Muscle of back (tissue), 3 donors: ENCODE measurements at regions not wholly inside any gene's neighbourhood (a gene's known extent, or its start where the extent isn't known, plus 50 kb on each side); places are given as distances from the start of the nearest gene placed in this dataset.
A peak's percentile ranks its signal among the peaks of the same experiment; 100 is the strongest.
"Not testable (repeated sequence)": the region's sequence is repeated elsewhere in the genome, so short reads cannot be mapped to it uniquely, and the experiment has no call there.

ENCODE experiments used
- DNase-seq, 3 donors: peaks; one replicate each; pipeline versions ENCODE4 v3.0.0 to v3.0.0-alpha.2; 2013

DNA sequence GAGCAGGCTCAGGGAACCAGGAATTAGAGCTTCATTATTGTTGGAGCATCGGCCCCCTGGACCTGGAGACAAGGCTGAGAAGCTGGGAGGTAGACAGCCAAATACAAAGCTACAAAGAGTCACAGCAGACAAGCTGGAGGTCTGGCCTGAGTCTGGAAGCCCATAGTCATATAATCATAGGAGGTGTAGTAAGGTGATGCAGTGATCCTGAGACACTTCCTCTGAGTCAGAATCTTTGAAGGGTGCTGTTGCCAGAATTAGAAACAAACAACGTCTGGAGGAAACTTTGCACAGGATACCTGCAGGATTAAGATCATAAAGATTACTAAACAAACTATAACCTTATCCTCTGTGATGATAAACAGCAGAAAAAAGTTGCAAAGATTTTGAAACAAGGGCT, 213.8 kb downstream of the DSC3 start:
- no peak for DNase-seq

DNA sequence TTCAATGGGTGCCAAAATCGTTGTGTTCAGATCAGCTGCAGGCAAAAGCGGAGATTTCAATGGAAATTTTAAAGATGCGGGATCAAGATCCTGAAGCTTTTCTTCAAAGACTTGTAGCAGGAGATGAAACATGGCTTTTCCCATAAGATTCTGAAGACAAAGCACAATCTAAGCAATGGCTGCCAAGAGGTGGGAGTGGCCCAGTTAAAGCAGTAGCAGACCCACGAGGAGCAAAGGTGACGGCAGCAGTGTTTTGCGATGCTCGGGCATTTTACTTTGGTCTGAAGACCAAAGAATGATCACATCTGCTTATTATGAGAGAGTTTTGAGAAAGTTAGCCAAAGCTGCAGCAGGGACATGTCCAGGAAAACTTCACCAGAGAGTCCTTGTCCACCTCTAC, 222.9 kb downstream of the DSC3 start:
- no peak for DNase-seq

DNA sequence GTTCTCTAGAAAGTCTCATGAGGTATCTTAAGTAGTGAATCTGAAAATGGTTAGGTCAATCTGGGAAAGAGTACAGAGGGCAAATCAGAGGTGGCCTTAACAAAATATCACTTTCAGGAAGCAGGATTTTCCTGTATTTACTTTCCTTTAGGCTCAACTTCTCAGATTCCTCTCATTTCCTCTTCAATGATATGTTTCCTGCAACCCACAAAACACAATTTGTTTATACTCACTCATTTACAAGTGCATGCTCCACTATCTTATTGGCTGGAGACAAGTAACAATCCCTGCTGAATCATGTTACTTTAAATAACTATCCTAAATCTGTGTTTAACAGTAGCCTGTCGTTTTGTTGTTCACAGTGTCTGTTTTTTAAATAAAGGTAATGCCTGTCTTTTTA, 228.1 kb downstream of the DSC3 start:
- DNase-seq: peak in 1 of 3 donors; percentile 5

DNA sequence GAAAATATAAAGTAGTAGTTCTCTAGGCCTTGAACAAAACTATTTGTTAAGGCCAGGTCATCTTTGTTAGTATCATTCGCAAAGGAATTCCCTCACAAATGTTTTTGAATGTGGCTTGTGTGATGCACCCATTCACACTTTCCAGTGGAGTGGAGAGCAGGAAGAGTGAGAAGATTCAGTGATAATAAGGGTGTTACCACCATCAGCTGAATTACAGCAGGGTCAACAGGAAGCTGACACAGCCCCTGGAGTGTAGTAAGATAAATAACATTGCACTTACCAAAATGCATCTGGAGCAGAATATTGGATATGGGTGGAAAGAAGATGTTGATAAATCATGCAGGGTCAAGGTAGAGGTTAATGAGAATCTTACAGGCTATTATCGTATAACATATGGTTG, 231.0 kb downstream of the DSC3 start:
- DNase-seq: peak in 1 of 3 donors; percentile 0

DNA sequence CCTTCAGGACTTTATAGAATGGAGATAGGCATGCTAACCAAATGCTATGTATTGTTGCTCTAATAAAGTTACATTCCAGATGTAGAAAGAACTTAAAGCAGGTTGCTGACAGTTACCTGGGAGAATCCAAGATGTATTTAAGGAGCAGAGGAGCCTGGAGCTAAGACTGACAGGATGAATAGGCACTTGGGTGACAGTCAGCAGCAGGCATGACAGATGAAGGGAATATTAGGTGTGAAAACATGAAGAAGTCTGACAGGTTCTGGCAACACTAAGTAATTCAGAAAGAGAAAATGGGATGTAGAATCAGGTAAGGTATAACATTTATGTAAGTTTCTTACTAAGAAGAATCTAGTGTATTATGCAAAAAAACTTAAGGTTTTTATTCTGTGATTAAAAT, 232.0 kb downstream of the DSC3 start:
- DNase-seq: no peak

DNA sequence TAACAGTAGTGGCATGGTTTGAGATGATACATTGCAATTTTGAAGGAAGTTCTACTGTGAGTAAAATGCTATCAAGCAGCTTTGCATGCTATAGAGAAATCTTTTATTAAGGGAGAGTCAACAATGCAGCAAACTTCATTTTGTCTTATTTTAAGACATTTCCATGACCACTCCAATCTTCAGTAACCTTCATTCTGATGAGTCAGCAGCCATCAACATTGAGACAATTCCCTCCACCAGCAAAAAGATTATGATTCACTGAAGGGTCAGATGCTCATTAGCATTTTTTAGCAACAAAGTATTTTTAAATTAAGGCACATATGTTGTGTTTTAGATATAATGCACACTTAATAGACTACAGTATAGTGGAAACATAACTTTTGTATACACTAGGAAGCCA, 235.7 kb downstream of the DSC3 start:
- no peak for DNase-seq

DNA sequence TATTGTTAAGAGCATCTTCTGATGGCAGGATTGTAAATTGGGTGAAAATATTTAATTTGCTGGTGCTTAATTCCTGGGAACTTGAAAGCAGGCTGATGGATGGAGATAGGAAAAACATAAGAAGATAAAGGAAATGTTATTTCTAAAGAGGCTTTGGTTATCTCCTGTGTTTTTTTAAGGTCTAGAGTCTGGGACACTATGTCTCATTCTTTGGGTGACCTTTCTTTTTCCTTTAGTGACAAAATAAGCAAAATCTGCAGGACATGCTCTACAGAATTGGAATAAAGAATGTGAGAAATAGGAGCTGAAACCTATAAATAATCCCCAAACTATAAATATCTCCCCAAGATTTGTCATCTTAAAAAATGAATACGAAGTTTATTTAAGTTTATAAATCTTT, 241.7 kb downstream of the DSC3 start:
- DNase-seq: no peak

DNA sequence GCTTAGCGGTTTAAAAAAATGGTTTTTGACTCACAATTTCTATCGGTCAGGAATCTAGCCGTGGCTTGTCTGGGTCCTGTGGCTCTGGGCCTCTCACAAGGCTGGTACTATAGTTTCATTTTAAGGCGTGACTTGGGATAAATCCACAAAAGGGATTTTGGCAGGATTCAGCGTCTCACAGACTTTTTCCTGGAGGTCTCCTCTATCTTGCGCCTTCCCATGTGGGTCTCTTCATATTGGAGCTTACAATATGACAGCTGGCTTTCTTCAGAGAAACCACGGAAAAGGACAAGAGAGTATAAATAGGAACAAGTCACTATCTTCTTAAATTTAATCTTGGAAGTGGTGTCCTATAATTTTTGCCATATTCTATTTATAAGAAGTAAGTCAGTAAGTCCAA, 250.5 kb downstream of the DSC3 start:
- DNase-seq: no peak

DNA sequence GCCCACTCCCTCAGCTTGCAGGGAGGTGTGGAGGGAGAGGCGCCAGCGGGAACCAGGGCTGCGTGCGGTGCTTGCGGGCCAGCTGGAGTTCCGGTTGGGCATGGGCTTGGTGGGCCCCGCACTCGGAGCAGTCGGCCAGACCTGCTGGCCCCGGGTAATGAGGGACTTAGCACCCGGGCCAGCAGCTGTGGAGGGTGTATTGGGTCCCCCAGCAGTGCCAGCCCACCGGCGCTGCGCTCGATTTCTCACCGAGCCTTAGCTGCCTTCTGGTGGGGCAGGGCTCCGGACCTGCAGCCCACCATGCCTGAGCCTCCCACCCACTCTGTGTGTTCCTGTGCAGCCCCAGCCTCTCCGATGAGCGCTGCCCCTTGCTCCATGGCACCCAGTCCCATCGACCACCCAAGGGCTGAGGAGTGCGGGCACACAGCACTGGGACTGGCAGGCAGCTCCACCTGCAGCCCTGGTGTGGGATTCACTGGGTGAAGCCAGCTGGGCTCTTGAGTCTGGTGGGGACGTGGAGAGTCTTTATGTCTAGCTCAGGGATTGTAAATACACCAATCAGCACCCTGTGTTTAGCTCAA, 254.0 kb downstream of the DSC3 start:
- not testable (repeated sequence) for DNase-seq

DNA sequence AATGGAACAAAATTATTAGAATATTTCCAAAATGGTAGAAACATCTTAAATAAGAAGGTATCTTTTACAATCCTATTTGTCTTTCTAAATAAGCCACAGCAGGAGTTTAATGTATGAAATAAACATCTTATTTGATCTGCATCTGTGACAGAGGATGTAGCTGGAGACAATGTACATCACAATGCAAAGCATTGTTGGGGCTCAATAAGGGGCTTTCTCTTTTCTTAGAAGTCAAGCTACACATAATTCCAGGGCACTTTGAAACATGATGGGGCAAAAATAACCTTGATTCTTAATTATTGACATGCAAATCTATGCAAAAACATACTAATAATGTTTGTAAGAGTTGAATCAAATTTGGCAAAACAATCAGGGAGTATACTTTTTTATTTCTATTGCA, 255.1 kb downstream of the DSC3 start:
- no peak for DNase-seq

DNA sequence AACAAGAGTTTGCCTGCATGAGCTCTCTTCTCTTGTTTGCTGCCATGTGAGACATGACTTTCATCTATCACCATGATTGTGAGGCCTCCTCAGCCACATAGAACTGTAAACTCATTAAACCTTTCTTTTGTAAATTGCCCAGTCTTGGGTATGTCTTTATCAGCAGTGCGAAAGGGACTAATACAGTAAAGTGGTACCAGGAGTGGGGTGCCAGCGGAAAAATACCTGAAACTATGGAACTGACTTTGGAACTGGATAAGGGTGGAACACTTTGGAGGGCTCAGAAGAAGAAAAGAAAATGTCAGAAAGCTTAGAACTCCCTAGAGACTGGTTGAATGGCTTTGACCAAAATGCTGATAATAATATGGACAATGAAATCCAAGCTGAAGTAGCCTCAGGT, 260.9 kb downstream of the DSC3 start:
- no peak for DNase-seq

DNA sequence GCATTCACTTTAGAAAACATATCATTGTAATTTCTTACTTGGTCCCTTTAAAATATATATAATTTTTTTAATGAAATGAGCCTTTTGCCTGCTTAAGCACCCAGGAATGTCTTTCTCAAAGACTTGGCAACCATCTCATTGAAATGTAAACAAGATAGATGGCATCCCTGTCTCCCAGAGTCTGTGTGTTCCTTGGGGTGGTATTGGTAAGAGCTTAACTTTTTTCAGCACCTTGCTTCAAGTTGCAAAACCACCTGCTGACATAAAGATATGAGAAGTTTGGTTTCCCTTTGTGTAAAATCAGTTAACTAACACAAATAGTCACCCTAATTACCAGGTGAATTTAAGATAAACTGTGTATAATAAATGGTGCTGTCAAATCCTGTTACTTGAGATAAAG, 266.9 kb downstream of the DSC3 start:
- DNase-seq: no peak

DNA sequence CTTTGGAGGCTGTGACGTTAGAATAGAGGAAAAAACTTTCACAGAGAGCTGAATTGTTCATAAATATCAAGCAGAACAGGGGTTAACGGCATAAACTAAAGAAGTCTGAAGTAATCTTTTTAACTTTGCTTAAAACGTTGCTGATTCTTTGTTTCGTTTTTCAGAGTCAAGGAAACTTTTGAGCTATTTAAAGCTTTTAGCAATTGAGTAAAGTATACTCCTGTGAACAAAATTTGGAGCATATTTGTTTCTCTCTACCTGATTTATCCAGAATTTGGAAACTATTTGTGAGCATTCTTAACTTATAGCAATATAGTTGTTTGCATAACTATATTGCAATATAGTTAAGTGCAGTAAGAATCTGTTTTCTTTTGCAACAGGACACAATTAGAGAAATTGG, 270.4 kb downstream of the DSC3 start:
- not testable (repeated sequence) for DNase-seq

DNA sequence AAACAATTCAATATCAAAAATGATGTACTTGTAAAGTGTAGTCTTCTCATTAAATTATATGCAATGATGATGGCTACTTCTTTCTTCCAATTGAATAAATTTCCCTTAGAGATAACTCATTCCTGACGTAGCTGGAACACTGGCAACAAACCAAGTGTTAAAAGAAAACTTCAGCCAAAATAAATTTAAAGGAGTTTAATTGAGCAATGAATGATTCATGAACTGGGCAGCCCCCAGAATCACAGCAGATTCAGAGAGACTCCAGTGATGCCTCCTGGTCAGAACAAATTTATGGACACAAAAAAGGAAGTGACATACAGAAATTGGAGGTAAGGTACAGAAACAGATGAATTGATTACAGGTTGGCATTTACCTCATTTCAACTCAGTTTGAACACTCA, 276.5 kb downstream of the DSC3 start:
- DNase-seq: no peak

DNA sequence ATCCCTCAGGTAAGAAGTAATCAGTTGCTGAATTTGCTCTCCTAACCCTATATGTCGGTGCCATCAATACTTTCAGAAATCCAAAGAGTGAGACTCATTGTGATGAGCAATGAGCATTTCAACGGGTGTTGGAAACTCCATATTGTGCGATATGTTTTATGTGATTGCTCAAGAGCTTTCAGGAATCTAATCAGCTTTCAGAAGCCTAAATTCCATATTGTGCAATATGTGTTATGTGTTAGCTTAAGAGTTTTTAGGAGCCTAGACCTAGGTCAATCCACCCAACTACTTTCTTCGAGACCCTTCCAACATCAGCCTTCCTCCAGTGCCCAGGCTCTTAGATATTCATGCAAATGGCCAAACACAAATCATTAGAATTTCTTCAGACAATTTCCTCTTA, 277.3 kb downstream of the DSC3 start:
- DNase-seq: no peak

DNA sequence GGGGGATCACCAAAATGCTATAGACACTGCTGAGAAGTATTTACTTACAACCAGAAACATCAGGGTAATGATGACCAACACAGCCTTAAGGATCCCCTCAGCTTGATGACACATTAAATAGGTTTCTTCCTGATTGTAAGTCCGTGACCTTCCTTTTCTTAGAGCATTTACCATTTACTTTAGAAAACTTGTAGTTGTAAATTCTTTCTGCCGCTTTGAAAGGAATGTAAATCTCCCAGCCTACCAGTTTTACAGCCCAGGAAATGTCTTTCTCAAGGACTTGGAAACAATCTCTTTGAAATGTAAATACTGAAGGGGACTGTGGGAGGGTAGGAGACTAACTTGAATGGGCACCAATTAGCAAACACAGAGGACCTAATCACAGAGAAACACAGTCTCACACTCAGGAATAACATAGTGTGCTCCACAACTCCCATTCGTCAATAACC, 278.6 kb downstream of the DSC3 start:
- DNase-seq: no peak

DNA sequence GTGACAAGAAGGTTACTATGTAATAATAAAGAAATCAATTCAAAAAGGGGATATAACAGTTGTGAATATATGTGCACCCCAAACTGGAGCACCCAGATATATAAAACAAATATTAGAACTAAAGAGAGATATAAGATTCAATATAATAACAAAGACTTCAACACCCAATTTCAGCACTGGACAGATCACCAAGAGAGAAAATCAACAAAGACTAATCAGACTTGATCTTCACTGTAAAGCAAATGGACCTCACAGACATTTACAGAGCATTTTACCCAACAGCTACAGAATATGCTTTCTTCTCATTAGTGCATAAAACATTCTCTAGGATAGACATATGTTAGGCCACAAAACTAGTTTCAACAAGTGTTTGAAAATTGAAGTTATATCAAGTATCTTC, 287.7 kb downstream of the DSC3 start:
- DNase-seq: no peak

DNA sequence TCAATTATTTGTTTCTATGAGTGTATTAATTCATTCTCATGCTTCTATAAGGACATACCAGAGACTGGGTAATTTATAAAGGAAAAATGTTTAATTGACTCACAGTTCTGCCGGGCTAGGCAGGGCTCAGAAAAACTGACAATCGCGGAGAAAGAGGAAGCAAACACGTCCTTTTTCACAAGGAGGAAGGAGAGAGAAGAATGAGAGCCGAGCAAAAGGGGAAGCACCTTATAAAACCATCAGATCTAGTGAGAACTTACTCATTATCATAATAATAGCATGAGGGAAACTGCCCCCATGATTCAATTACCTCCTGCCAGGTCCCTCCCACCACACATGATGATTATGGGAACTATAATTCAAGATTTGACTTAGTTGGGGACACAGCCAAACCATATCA, 294.0 kb downstream of the DSC3 start:
- DNase-seq: no peak

DNA sequence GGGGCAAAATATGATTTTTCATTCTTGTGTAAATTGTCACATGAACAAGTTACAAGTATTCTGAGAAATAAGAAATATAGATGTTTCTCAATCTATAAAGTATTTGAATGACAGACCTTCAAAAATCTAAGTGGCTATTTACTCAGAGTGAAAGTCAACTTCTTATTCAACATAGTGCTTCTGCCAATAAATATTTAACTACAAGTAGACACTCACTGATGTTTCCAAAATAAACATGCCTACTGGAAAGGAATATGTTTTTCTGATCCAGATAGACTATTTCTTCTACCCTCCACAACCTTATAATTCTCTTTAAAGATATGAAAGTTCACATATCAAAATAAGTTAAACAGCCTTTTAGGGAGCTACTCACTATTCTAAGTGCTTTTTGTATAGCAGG, 296.3 kb downstream of the DSC3 start:
- DNase-seq: no peak

DNA sequence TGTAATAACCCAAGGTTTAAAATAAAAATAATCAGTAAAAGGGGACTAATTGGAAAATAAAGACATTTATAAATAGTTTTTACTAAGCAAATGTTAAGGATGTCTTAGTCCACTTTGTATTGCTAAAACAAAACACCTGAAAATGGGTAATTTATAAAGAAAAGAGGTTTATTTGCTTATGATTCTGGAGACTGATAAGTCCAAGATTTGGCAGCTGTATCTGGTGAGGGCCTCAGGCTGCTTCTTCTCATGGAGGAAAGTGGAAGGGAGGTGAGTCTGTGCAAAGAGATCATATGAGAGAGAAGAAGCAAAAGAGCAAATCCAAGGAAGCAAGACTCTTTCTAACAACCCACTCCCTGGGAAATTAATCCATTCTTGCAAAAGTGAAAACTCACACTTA, 299.5 kb downstream of the DSC3 start:
- no peak for DNase-seq

DNA sequence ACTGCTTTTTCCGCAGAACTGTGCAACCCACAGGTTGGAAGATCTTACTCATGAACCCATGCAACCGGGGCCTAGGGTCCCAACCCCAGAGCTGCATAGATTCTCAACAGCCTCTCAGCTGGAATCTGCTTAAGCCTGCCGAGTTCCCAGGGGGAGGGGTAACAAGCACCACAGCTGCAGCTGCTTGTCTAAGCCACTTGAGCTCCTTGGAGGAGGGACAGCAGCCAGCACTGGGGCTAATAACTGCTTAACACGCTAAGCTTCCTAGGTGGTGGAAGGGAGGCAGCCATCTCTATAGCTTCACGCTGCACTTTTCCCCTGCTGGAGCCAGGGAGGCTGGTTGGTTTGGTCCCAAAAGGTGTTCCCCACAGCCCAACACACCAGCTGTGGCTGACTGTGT, 311.6 kb downstream of the DSC3 start:
- no peak for DNase-seq

DNA sequence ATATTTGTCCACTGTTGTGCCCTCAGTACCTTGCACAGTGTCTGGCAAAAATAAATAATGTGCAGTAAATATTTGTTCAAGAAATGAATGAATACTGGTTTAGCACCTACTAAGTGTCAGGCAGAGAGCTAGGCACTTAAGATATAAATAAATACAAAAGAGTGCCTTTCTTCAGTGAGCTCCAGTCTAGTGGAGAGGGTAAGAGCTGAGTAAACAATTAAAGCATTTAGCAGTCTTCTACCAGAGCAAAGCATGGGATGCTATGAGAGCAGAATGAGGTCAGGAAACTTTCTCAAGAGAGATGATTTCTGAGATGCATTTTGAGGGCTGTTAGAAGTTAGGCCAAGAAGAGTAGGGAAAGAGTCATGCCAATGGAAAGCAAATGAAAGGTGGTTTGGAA, 314.7 kb downstream of the DSC3 start:
- DNase-seq: no peak

DNA sequence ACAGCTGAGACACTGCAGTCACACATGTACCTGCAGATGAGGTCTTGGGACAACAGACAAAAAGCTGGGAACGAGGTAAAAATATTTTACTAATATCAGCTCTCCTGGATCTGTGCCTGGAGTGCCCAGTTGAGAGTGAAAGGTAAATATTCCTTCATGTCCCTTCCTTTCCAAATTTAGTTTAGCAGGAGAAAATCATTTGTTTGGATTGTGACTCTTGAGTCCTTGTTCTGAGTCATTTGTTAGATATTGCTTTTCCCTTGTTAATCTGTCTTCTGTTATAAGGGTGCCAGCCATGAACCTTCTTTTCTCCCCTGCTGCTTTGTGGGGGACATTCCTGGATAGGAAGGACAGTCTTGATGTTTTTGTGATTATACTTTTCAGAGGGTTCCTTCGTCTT, 329.2 kb downstream of the DSC3 start:
- no peak for DNase-seq

DNA sequence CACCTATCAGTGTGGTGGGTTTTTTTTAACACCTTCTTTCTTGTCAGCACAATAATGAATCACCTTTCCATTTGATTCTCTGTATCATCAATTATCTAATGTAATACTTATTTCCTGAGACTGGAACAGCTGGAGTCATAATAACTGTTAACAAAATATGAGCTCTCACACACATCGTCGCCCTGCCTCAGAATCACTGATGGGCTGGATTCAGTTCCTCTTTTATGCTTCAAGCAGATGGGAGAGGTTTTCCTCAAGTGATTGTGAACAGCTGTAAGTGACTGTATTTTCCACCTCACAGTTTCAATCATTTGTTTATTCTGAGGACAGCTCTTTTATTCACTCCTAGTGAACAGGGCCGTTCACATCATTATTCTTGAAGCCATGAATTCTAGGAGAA, 330.2 kb downstream of the DSC3 start:
- DNase-seq: no peak

DNA sequence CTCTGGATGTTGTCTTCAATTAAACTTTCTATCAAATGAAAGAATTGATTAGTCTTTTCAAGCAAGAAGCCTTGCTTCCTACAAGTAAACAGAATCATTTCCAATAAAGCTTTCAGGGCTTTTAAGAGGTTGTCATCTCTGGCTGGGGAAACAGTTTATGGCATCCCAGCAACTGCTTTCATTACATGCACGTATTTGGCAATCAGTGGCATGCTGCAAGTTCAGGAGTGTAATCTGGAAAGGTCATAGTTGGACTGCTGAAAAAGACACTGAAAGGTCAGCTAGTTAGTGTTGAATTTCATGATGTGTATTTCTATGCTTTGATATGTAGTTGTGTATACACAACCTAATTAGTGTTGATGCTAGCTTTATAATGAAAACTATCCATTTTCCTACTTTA, 332.9 kb downstream of the DSC3 start:
- DNase-seq: no peak
